Loucy (cell line): ENCODE measurements at regions not wholly inside any gene's neighbourhood (a gene's known extent, or its start where the extent isn't known, plus 50 kb on each side); places are given as distances from the start of the nearest gene placed in this dataset.

ENCODE experiments used
- CTCF ChIP-seq: fragments of 200-600 bp; sonication (generic); conservative IDR thresholded peaks from 2 replicates; pipeline ENCODE4 v1.5.1; 2014; ENCODE audit warnings: mild to moderate bottlenecking, antibody characterized with exemption, low read length
- EZH2phosphoT487 ChIP-seq: fragments of 200-600 bp; IDR thresholded peaks from 2 replicates; pipeline ENCODE4 v1.6.1; 2018; ENCODE audit warnings: antibody characterized with exemption, mild to moderate bottlenecking, moderate library complexity, borderline replicate concordance

GRCh38 chr2:75292826-75293225, 93.5 kb upstream of the TACR1 start:
- TF ChIP-seq EZH2phosphoT487 = no peak
- TF ChIP-seq CTCF = no peak
